ENCODE measurements at regions not wholly inside any gene's neighbourhood (a gene's known extent, or its start where the extent isn't known, plus 50 kb on each side); places are given as distances from the start of the nearest gene placed in this dataset.

GRCh38 chrX:20399728-20400414, 133.2 kb upstream of the RPS6KA3 start:
- FAIRE-seq (no peak), DNase-seq (ENCODE audit: extremely low read depth in 1 of 4, low spot score in 3 of 4) (no peak), ATAC-seq (no peak)
- no peak overlapping the region for H3K4me2 ChIP-seq (ENCODE audit: insufficient read depth, low read length)
- no peaks in the 10 kb centered on the region for H3K9me3 ChIP-seq (replicated peaks; ENCODE audit: control insufficient read depth, insufficient read depth, low read depth, low read length)
- ChIA-PET CTCF (ENCODE audit: low intra/inter-chr PET ratio) (no interaction called here), POLR2A (interaction anchor here (0.6 kb wide), 1 partner anchor 653 kb away, joined by 3 read pairs; no protein-coding TSS in a partner anchor)
- H3K36me3 ChIP-seq (ENCODE audit: control insufficient read depth, insufficient read depth, low read length), result no peaks in the 10 kb centered on the region
- H3K4me1 ChIP-seq (replicated peaks in 1 of 2; ENCODE audit: control insufficient read depth in 2 of 2, insufficient read depth in 2 of 2, low read length in 2 of 2), result no peaks in the 10 kb centered on the region
- no TSS peak for BruUV-seq (replicated peaks)
- no peaks in the 10 kb centered on the region for H3K9me1 ChIP-seq (ENCODE audit: control insufficient read depth, insufficient read depth, low read length)
- TF ChIP-seq MAFF (IDR thresholded peaks at IDR 0.05; ENCODE audit: low read length) (no peak), SETDB1 (IDR thresholded peaks at IDR 0.05; ENCODE audit: low read length) (no peak), PYGO2 (tag; IDR thresholded peaks at IDR 0.05) (no peak), EP400 (IDR thresholded peaks at IDR 0.05) (no peak), MGA (IDR thresholded peaks at IDR 0.05) (no peak), TCF3 (CRISPR knock-in tag; IDR thresholded peaks at IDR 0.05) (no peak)
- no peaks in the 10 kb centered on the region for H3K27me3 ChIP-seq (ENCODE audit: control insufficient read depth in 2 of 2, insufficient read depth in 2 of 2, low read length in 2 of 2)
- H3K9ac ChIP-seq (ENCODE audit: insufficient read depth in 1 of 2, low read depth in 2 of 2, low read length in 2 of 2), result no peak overlapping the region
- H3K27ac ChIP-seq (ENCODE audit: extremely low read depth, low read depth, low read length), result no peak overlapping the region
- 0% methylated on average over 2 of the region's 2 CpGs for WGBS (ENCODE audit: insufficient coverage, low coverage, missing lambda C conversion rate)
- no peak overlapping the region for H2AFZ ChIP-seq (ENCODE audit: low read depth, low read length)
- no peaks in the 10 kb centered on the region for H3K79me2 ChIP-seq (ENCODE audit: control insufficient read depth, insufficient read depth, low read length)
- H3K4me3 ChIP-seq, result no peak overlapping the region
- in situ Hi-C loops (cut with MboI) (no loop called here), intact Hi-C loops (cut with micrococcal nuclease) (no loop called here)
- H4K20me1 ChIP-seq (replicated peaks; ENCODE audit: control insufficient read depth, insufficient read depth, low read length), result no peaks in the 10 kb centered on the region

All from K562 (cell line).